VCaP (cell line): ENCODE measurements at regions not wholly inside any gene's neighbourhood (a gene's known extent, or its start where the extent isn't known, plus 50 kb on each side); places are given as distances from the start of the nearest gene placed in this dataset.

Source experiments
- H3K27ac ChIP-seq: fragments of 450-650 bp; 2 replicates; pipeline ENCODE4 v1.5.1; 2017
- CTCF ChIP-seq: fragments of 450-650 bp; conservative IDR thresholded peaks from 2 replicates; pipeline ENCODE4 v1.5.1; 2017; ENCODE audit warnings: mild to moderate bottlenecking, moderate library complexity

DNA sequence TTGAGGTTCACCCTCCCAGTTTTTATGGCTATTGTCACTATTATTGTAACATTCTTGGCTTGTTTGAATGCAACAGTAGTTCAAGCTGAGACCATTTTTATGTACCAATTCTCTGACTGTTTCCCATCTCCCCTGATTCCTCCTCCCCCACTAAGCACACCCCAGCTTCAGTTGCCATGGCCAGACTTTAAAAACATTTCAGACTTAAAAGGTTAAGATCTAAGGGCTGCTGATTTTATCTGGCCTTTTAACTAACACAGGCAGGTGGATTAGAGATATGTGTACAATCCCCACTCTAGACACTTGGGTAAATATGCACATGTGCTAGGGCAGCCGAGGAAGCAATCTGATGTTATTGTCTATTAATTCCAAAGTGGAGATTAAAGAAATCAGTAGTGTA is 386.3 kb upstream of the NR2F2 start:
- TF ChIP-seq CTCF = no peak
- no peak overlapping the region for H3K27ac ChIP-seq

- no peak overlapping the region for H3K27ac ChIP-seq
- no peak for TF ChIP-seq CTCF
These were observed 385.7 kb upstream of the NR2F2 start for GRCh38 chr15:95944661-95945255.

DNA sequence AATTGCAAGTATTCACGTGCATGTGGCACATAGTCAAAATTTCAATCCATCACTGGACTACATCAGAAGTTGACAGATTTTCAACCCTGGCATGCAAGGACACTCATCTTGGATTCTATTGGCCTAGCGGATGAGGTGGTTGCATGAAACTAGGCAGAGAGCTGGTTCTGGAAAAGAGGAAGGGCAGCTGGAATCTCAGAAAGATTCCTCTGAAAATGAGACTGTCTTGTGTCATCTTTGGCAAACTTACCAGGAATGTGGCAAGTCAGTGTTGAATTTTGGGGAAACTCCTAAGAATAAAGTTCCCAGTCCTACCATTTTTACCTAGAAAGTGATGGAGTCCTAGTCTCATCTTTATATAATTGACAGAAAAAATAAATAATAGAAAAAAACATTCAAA is 384.3 kb upstream of the NR2F2 start:
- no peak for TF ChIP-seq CTCF
- no peak overlapping the region for H3K27ac ChIP-seq

- TF ChIP-seq CTCF = no peak
- H3K27ac ChIP-seq = no peak overlapping the region
These were observed 383.6 kb upstream of the NR2F2 start for GRCh38 chr15:95946926-95947325.

GRCh38 chr15:95948411-95948810 is 382.1 kb upstream of the NR2F2 start:
- no peak for TF ChIP-seq CTCF
- H3K27ac ChIP-seq = no peak overlapping the region

- TF ChIP-seq CTCF = no peak
- no peak overlapping the region for H3K27ac ChIP-seq
These were observed 377.5 kb upstream of the NR2F2 start for GRCh38 chr15:95953032-95953431.

- no peak overlapping the region for H3K27ac ChIP-seq
- TF ChIP-seq CTCF = no peak
These were observed 372.6 kb upstream of the NR2F2 start for GRCh38 chr15:95957861-95958260.
